Globus pallidus (tissue), 1 donor: ENCODE measurements at regions not wholly inside any gene's neighbourhood (a gene's known extent, or its start where the extent isn't known, plus 50 kb on each side); places are given as distances from the start of the nearest gene placed in this dataset.
"Not testable (repeated sequence)": the region's sequence is repeated elsewhere in the genome, so short reads cannot be mapped to it uniquely, and the experiment has no call there.

ENCODE experiments used
- DNase-seq: peaks from one replicate; pipeline ENCODE4 v3.0.0-alpha.2; 2015; ENCODE audit warnings: low spot score

DNA sequence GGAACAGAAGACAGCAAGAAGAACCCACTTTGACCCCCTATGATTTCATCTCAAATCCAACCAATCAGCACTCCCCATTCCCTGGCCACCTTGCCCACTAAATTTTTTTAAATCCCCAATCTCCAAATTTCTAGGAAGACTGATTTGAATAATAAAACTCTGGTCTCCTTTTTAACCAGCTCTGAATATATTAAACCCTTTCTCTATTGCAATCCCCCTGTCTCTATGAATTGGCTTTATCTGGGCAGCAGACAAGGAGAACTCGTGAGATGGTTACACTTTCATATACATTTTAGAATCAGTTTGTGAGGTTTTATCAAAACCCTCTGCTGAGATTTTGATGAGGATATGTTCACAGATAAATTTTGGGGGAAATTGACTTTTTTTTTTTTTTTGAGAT is 90.3 kb upstream of the TRIM24 start:
- no peak for DNase-seq

DNA sequence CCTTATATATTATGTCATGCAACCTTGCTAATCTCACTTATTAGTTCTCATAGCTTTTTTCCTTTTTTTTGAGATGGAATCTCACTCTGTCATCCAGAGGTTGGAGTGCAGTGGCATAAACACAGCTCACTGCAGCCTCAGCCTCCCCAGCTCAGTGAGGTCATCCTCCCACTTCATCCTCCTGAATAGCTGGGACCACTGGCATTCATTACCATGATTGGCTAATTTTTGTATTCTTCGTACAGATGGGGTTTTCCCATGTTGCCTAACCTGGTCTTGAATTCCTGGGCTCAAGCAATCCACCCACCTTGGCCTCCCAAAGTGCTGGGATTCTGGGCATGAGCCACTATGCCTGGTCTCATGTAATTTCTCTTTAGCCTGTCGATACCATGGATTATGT is 89.1 kb upstream of the TRIM24 start:
- no peak for DNase-seq

GRCh38 chr7:138374119-138374693 is 85.9 kb upstream of the TRIM24 start:
- no peak for DNase-seq

GRCh38 chr7:138377306-138377705 is 82.8 kb upstream of the TRIM24 start:
- DNase-seq = no peak

DNA sequence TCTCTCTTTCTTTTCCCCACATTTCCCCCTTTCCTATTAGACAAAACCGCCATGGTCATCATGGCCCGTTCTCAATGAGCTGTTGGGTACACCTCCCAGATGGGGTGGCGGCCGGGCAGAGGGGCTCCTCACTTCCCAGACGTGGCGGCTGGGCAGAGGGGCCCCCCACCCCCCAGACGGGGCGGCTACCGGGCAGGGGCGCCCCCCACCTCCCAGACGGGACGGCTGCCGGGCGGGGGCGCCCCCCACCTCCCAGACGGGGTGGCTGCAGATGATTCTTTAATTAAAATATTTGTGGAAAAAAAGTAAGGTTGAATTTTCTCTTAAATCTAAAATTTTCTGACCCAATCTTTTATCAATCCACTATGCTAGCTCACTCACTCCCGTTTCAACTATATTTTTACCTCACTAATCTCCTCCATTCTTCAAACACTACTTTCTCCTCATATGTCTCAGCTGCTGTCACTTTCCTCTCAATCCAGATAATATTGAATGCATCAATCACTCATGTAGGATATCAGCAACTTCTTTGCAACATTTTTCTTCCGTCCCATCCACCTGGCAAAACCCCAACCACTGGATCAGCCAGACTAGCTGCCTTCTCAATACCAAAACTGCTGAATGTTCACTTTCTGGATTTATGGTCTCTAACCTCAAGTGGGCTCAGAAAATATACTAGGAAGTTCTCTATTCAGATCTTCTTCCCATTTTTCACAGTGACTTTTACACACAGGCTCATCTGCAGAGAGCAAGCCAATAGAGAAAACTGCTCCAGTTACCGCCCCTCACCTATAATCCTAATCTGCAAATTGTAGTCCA is 81.1 kb upstream of the TRIM24 start:
- no peak for DNase-seq

- no peak for DNase-seq
Measured at GRCh38 chr7:138382862-138383565, 77.0 kb upstream of the TRIM24 start.

DNA sequence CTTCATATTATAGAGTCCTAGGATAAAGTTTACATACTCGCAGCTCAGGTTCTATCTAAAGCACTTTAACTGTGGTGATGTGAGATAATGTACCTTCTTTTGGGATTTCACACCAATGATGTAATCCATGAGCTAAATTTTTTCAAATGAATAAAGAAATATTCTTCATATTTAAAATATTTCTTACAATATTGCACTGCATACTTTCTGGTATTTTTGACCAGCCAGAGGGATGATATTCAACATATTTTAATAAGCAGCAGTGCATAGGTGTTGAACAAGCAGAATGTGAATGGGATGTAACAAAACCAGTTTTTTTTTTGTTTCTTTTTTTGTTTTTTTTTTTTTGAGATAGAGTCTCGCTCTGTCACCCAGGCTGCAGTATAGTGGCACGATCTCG is 73.2 kb upstream of the TRIM24 start:
- DNase-seq = no peak

GRCh38 chr7:138387755-138388475 is 72.1 kb upstream of the TRIM24 start:
- no peak for DNase-seq

DNA sequence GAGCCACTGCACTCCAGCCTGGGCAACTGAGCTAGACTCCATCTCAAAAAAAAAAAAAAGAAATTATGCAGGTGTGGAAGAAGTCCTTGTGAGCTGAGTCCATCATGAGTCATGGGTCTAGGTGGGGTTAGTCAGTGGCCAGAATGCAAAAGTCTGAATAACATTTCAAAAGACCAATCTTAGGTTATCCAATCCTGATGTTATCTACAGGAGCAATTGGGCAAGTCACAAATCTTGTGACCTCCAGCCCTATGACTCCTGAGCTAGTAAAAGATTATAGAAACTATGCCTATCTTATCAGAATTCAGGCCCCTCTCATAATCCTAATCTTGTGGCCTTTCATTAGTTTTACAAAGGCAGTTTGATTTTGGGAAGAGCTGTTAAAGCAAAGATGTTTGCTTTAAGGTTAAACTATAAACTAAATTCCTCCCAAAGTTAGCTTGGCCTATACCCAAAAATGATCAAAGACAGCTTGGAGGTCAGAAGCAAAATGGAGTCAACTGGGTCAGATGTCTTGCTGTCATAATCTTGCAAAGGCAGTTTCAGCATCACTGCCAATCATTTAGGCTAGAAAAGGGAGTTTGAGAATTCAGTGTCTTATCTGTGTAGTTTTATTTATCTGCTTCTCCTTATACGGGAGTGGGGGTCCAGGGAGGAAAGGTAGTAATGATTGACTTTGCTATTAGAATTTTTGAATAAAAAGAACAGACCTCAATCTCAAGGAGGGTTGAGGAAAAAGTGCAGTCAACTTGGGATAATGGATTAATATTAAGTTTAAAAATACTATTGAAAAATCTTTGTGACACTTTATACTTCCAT is 71.2 kb upstream of the TRIM24 start:
- DNase-seq = no peak

- no peak for DNase-seq
Measured at GRCh38 chr7:138395763-138396162, 64.3 kb upstream of the TRIM24 start.

DNA sequence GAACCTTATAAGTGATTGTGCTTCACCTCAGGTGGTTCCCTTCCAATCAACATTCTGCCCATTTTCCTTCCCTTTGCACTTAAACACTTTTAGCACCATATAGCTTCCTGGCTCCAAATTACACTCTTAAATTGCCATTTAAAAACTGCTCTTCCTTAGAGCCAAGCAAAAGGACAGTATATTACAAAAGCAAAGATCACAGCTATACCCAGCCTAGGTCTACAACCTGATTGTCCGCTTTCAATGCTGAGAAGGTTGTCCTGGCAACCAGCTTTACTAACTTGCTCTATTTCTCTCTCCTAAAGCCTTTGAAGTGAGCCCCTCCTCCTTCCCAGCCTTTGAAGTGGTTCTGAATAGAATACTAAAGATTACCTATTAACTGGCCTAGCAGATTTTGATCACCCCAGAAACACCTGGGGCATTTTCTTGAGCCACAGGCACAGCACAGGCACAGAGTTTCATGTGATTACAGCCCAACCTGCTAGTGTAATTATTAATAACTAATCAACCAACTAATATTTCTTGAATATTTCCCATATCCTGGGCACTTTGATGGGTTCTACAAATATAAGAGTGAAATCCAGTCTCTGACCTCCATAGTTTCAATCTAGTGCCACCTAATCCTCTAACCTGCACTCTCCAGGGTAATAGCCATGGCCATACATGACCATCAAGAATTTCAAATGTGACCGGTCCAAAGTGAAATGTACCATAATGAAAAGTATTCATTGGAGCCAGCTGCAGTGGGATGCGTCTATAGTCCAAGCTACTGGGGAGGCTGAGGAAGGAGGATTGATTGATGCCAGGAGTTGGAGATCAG is 63.6 kb upstream of the TRIM24 start:
- no peak for DNase-seq

DNA sequence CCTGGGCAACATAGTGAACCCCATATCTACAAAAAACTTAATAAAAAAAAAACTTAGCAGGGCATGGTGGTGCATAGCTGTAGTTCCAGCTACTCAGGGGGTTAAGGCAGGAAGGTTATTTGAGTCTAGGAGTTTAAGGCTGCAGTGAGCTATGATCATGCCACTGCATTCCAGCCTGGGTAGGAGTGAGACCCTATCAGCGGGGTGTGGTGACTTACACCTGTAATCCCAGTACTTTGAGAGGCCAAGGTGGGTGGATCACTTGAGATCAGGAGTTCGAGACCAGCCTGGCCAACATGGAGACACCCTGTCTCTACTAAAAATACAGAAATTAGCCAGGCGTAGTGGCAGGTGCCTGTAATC is 63.0 kb upstream of the TRIM24 start:
- DNase-seq = not testable (repeated sequence)

DNA sequence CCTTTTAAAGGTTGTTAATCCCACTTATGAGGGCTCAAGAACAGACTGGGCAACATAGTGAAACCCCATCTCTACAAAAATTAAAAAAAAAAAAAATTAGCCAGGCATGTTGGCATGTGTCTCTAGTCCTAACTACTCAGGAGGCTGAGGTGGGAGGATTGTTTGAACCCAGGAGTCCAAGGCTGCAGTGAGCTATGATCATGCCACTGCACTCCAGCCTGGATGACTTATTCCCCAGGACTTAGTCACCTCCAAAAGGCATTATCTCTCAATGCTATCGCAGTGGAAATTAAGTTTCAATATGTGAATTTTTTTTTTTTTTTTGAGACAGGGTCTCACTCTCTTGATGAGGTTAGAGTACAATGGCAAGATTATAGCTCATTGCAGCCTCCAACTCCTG is 61.2 kb upstream of the TRIM24 start:
- DNase-seq = no peak

DNA sequence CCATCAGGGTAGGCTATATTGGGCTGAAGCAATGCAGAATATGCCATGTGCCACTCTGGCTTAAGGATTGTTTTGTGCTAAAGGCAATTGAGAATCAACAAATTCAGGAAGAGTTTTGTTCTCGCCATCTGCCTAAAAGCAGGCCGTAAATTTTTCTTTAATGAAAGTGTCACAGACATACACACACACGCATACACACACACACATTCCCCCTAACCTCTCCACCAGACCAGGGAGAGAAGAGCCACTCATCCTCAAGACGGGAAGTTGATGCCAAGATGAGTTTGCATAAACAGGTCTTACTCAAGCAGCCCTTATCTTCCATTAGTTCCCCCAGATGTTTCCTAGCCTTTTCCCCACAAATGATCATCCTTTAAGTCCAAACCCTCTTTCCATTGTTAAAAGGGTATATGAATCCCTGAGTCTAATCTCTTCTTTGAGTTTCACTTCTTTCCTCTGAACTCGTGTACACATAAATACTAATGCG is 59.6 kb upstream of the TRIM24 start:
- no peak for DNase-seq

GRCh38 chr7:138402749-138403148 is 57.3 kb upstream of the TRIM24 start:
- no peak for DNase-seq

DNA sequence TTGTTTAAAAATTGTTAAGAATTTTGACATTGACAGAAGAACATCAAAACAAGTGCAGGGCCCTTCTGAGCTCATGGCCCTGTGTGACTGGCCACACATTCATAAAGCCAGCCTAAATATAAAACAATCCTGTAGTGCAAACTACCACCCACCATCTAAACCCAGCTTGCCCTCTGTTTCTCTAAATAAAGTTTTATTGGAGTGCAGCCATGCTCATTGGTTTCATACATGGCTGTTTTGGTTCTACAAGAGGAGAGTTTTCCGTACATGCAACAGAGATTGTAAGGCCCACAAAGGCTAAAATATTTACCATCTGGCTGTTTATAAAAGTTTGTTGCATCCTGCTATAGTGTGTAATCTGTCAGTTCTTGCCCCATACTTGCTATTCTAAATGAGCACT is 54.6 kb upstream of the TRIM24 start:
- no peak for DNase-seq

- DNase-seq = no peak
Measured at GRCh38 chr7:138407792-138408191, 52.3 kb upstream of the TRIM24 start.
